Jurkat, Clone E6-1 (cell line): ENCODE measurements at regions not wholly inside any gene's neighbourhood (a gene's known extent, or its start where the extent isn't known, plus 50 kb on each side); places are given as distances from the start of the nearest gene placed in this dataset.

Experiments
- DNase-seq: peaks from one replicate; pipeline ENCODE4 v3.0.0-alpha.2; 2011; ENCODE audit warnings: low read depth, low spot score
- H3K4me3 ChIP-seq: 2 replicates; pipeline ENCODE4 v1.5.1; 2011; ENCODE audit warnings: mild to moderate bottlenecking, low read length, control low read depth, moderate library complexity

- DNase-seq, result no peak
- no peak overlapping the region for H3K4me3 ChIP-seq
These were observed 53.8 kb upstream of the PSEN2 start for GRCh38 chr1:226816576-226816975.

- no peak overlapping the region for H3K4me3 ChIP-seq
- DNase-seq, result no peak
These were observed 55.5 kb upstream of the PSEN2 start for GRCh38 chr1:226814751-226815537.

- no peak for DNase-seq
- no peak overlapping the region for H3K4me3 ChIP-seq
These were observed 56.5 kb upstream of the PSEN2 start for GRCh38 chr1:226813671-226814591.

GRCh38 chr1:226810681-226811080 is 59.7 kb upstream of the PSEN2 start:
- no peak overlapping the region for H3K4me3 ChIP-seq
- DNase-seq, result no peak

GRCh38 chr1:226809785-226810571 is 60.4 kb upstream of the PSEN2 start:
- DNase-seq, result no peak

GRCh38 chr1:226808501-226808900 is 61.9 kb upstream of the PSEN2 start:
- no peak overlapping the region for H3K4me3 ChIP-seq
- DNase-seq, result no peak

More at GRCh38 chr1:226809785-226810571, 60.4 kb upstream of the PSEN2 start:
- H3K4me3 ChIP-seq, result no peak overlapping the region

- no peak overlapping the region for H3K4me3 ChIP-seq
- no peak for DNase-seq
These were observed 63.4 kb upstream of the PSEN2 start for GRCh38 chr1:226806988-226807387.

GRCh38 chr1:226804907-226805759 is 65.3 kb upstream of the PSEN2 start:
- H3K4me3 ChIP-seq, result no peak overlapping the region
- peak; percentile 46 for DNase-seq

- DNase-seq, result no peak
- H3K4me3 ChIP-seq, result no peak overlapping the region
These were observed 61.8 kb upstream of the ITPKB start for GRCh38 chr1:226800763-226801380.

- no peak for DNase-seq
- no peak overlapping the region for H3K4me3 ChIP-seq
These were observed 60.7 kb upstream of the ITPKB start for GRCh38 chr1:226799634-226800281.

- peak; percentile 90 for DNase-seq
- no peak overlapping the region for H3K4me3 ChIP-seq
These were observed 59.6 kb upstream of the ITPKB start for GRCh38 chr1:226798427-226799411.

- H3K4me3 ChIP-seq, result no peak overlapping the region
- no peak for DNase-seq
These were observed 58.1 kb upstream of the ITPKB start for GRCh38 chr1:226797151-226797550.

GRCh38 chr1:226793620-226794276 is 54.7 kb upstream of the ITPKB start:
- DNase-seq, result no peak
- H3K4me3 ChIP-seq, result no peak overlapping the region

- DNase-seq, result no peak
- H3K4me3 ChIP-seq, result no peak overlapping the region
These were observed 53.3 kb upstream of the ITPKB start for GRCh38 chr1:226792368-226792767.

- H3K4me3 ChIP-seq, result no peak overlapping the region
- no peak for DNase-seq
These were observed 51.6 kb upstream of the ITPKB start for GRCh38 chr1:226790545-226791181.

GRCh38 chr1:226788965-226789364 is 49.9 kb upstream of the ITPKB start:
- DNase-seq, result no peak

More at GRCh38 chr1:226788965-226789364, 49.9 kb upstream of the ITPKB start:
- H3K4me3 ChIP-seq, result no peak overlapping the region
